NCI-H748 (cell line): ENCODE measurements at regions not wholly inside any gene's neighbourhood (a gene's known extent, or its start where the extent isn't known, plus 50 kb on each side); places are given as distances from the start of the nearest gene placed in this dataset.

Experiments used
- DNase-seq: peaks from one replicate; lab custom pipeline; 2025; ENCODE audit not compliant: unreplicated experiment; lab: John Stamatoyannopoulos, UW

DNA sequence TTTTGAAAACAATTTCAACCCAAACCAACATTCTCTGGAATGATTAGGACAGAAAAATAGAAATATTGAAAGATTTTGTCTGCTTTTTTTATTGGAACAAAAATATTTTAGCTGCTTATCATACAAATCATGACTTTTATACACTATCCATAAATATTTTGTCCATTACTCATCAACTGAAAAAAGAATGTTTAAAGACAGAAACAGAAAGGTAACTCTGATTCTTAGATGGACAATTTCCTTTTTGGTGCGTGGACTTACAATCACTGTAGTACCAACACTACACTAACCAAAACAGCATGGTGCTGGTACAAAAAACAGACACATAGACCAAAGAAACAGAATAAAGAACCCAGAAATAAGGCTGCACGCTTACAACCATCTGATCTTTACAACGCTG is 582.8 kb upstream of the CCDC54 start:
- DNase-seq: no peak

DNA sequence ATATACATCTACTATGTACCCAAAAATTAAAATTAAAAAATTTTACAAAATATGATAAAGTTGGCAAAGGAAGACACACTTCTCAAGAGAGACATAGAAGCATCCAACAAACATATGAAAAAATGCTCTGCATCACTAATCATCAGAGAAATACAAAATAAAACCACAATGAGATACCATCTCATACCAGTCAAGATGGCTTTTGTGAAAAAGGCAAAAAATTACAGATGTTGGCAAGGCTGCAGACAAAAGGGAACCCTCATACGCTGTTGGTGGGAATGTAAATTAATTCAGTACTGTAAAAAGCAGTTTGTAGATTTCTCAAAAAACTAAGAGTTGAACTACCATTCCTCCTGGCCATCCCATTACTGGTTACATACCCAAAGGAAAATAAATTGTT is 581.7 kb upstream of the CCDC54 start:
- no peak for DNase-seq

DNA sequence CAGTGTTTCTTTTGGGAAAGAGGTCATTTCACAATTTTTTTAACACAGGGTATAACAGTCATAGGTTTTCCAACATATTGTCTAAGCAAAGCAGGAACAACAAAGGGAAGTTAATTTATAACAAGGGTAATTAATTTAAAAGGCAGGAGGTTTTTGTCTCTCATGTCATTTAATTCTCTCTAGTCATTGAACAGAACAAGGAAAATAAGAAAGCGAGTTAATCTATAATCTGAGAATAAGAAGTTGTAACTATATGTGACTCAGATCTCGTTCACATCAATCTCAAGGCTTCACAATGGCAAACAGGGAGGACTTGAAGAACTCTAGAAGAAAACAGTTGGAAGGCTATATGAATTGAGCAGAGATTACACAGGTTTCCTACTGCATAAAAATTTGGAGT is 579.8 kb upstream of the CCDC54 start:
- DNase-seq: no peak

DNA sequence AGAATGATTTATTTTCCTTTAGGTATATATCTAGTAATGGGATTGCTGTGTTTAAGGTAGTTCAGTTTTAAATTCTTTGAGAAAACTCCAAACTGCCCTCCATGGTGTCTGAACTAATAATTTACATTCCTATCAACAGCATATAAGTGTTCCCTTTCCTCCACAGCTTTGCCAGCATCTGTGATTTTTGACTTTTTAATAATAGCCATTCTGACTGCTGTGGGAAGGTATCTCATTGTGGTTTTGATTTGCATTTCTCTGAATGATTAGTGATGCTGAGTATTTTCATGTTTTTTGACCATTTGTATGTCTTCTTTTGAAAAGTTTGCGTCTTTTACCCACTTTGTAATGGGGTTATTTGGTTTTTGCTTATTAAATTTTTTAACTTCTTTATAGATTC is 571.6 kb upstream of the CCDC54 start:
- DNase-seq: no peak

DNA sequence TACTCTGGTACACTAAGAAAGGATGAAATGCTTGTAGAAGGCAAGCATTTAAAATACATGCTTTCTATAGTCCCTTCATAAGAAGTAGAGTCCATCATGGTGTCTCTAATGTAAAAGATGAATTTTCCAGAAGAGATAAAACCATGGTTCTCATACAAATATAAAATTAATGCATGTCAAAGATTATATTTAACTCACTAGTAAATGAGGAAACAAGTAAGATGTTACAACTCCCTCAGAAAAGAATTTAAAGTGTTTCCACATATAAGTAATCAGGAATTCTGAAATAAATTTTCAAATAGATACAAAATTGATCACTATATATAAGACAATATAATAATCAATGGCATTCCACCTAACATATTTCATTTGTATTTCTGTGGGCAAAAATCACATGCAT is 570.3 kb upstream of the CCDC54 start:
- no peak for DNase-seq

GRCh38 chr3:106809041-106809440 is 568.2 kb upstream of the CCDC54 start:
- DNase-seq: no peak

- DNase-seq: peak; percentile 62
Observed at GRCh38 chr3:106809623-106810299, 567.5 kb upstream of the CCDC54 start.

GRCh38 chr3:106810300-106810875 is 566.9 kb upstream of the CCDC54 start:
- DNase-seq: no peak

- DNase-seq: no peak
Observed at GRCh38 chr3:106811376-106811775, 565.9 kb upstream of the CCDC54 start.

DNA sequence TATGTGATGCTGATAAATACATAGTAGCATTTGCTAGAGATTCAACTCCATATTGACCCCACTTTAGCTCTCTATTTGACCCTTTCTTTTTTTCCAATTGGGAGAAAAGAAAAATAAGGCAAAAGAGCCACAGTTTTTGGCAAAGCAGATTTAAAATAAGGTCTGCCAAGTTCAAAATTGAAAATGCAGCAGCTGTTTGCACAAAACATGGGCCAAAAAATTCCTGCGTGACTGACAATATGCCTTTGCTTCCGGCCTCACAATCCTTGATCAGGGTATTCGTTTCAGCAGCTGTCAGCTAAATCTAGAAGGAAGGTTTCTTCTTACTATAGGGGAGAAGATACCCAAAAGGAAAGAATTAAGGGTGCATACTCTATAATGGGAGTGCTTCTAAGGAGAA is 563.5 kb upstream of the CCDC54 start:
- no peak for DNase-seq

DNA sequence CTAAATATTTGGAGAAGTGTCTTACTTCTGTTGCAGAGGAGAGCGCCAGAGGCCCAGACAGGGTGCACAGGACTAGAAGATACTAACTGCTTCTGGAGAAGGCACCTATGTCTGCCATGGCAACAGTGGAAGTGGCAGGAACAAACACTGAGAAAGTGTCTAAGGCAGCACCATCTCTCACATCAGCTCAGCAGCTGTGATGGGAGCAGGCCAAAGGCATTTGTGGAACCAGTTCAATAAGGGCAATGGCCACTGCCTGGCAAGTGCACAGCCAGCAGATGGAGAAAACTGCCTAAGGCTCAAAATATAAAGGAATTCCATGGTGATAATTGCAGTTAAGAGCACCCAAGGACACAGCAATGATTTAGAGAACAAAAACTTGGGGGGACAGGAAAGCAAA is 563.0 kb upstream of the CCDC54 start:
- no peak for DNase-seq

DNA sequence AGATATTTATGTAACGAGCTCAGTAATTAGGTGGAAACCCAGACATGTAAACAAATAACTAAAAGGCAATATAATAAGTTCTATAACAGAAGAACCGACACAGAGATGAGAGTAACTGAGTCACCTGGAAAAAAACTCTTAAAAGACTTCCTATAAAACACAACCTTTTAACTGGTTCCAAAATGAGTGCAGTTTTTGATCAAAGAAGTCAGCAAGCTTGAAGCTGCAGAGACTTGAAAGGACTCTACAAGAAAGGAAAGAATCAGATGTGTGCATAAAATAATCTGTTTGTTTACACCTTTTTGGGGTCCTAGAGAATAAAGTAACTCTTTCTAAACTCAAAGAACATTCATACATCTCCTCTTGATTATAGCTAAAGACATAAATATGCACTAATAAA is 560.4 kb upstream of the CCDC54 start:
- DNase-seq: no peak

GRCh38 chr3:106817706-106818105 is 559.5 kb upstream of the CCDC54 start:
- no peak for DNase-seq

DNA sequence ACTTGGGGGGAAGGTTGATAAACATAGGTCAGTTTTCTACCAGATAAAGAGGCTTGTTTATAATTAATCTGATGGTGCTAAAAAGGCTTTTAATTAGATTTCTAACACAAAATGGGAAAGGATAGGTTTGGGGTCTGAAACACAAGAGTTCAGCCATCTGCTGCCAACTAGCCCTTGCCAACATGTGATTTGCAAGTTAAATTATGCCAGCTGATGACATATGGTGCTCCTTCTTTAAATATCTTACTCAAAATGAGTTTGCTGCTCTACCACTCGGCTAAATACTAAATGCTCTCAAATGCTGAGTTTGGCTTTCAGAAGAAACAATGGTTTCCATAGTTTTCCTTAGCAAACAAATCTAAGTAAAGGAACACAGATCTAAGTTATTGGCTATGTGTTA is 557.8 kb upstream of the CCDC54 start:
- DNase-seq: no peak

GRCh38 chr3:106820726-106821362 is 556.4 kb upstream of the CCDC54 start:
- no peak for DNase-seq

DNA sequence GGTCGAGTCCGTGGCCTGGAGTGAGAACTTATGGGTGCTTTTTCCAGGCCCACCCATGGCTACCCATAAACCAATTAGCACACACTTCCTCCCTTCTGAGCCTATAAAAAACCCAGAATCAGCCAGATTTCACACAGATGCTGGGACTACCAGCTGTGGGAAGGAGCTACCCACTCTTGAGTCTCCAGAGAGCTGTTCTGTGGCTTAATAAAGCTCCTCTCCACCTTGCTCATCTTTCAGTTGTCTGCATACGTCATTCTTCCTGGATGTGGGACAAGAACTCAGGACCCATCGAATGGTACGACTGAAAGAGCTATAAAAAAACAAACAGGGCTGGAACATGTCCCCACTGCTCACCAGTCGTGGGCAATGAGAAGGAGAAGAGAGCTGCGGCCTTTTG is 555.4 kb upstream of the CCDC54 start:
- DNase-seq: no peak

GRCh38 chr3:106822204-106822603 is 555.0 kb upstream of the CCDC54 start:
- DNase-seq: no peak

- DNase-seq: no peak
Observed at GRCh38 chr3:106823701-106824100, 553.5 kb upstream of the CCDC54 start.

- DNase-seq: no peak
Observed at GRCh38 chr3:106824856-106825255, 552.4 kb upstream of the CCDC54 start.

DNA sequence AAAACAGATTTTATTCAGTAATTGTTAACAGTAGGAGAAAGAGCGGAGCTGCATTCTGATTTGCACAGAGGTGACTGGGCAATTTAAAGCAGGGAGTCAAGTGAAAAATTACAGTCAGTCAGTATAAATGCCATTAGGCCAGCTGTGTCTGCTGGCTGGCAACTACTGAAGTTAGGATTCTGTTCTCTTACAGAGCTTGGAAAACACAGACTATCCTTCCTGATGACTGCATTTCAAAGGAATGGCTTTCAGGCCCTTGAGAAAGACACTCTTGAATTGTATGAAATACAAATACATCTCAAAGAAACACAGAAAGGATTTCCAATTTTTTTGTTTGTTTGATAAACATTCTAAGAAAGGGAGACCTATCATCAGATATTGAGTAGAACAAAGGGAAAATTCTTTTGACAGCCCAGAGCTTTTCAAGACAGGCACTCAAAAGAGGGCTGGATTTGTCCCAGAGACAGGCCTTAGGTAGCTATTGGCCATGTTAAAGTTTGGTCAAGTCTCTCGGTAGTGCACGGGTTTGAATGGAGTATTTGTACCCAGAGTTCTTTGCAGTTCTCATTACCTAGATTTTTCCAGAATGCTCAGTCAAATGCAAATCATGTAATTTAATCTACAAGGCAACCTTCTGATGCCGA is 551.2 kb upstream of the CCDC54 start:
- DNase-seq: no peak

DNA sequence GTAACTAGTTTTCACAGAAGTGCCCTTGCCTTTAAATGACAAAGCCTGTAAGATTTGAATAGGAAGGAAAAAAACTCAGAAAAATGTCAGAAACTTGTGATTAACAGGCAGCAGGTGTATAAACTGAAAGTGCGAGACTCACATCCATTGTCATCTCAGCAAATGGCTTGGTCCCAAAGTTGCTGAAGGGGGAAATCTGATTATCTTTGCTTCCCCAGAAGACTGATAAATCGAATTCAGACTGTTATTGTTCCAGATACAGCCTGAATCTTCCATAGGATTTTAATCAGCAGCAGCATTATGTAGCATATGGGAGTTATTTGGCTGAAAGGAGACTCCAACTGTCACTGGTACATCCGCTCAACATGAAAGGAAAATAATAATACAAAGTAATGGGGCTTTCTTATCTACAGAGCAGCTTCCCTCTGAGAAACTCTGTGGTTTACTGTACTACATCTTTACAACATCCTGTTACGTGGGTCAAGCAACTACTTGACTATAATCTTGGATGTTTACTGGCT is 550.4 kb upstream of the CCDC54 start:
- no peak for DNase-seq
